Astrocyte (in vitro differentiated cells and primary cell): ENCODE measurements at regions not wholly inside any gene's neighbourhood (a gene's known extent, or its start where the extent isn't known, plus 50 kb on each side); places are given as distances from the start of the nearest gene placed in this dataset.

ENCODE experiments used
- CTCF ChIP-seq: IDR thresholded peaks from 2 replicates; pipeline ENCODE4 v1.5.1; 2011; ENCODE audit warnings: low read depth, mild to moderate bottlenecking, inconsistent platforms, low read length, moderate library complexity; ENCODE audit not compliant: insufficient read depth
- EZH2 ChIP-seq: IDR thresholded peaks from 2 replicates; pipeline ENCODE4 v1.6.1; 2012; ENCODE audit warnings: mild to moderate bottlenecking, low read length, inconsistent platforms; ENCODE audit not compliant: insufficient read depth

DNA sequence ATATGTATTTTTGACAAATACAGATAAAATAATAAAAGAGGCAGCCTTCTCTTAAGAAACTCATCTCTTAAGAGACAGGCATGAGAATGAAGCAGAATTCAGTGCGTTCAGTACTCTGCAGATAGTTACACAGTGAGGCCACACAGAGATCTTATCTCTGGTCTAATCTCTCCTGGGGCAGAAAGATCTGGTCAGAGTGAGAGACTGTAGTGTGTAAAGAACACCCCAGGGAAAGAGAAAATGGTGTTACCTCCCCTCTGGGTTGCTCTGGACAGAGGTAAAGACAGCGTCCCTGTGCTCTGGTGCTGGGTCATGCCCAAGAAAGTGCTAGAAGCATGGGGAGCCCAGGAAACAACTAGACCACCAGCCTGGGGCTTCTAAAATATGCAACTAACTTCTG, 216.3 kb downstream of the SIPA1L2 start:
- no peak for TF ChIP-seq EZH2
- TF ChIP-seq CTCF = no peak
